Ovary (tissue), 3 donors: ENCODE measurements at regions not wholly inside any gene's neighbourhood (a gene's known extent, or its start where the extent isn't known, plus 50 kb on each side); places are given as distances from the start of the nearest gene placed in this dataset.

Source experiments
- EP300 ChIP-seq: sonication (generic); formaldehyde crosslinking; IDR thresholded peaks from one replicate; pipeline ENCODE4 v1.6.1; 2017; ENCODE audit warnings: antibody characterized with exemption
- POLR2A ChIP-seq: fragments of 450-650 bp; IDR thresholded peaks from one replicate; pipeline ENCODE4 v1.6.1; 2017; ENCODE audit warnings: antibody characterized with exemption, mild to moderate bottlenecking, moderate library complexity
- TF ChIP-seq, protein P1 (sequence below), 3 donors: fragments of 450-650 bp in 2 of 3; fragments of 200-600 bp in 1 of 3; IDR thresholded peaks; one replicate each; pipeline versions ENCODE4 v1.5.1 to v1.8.0; 2016 to 2022; ENCODE audit warnings: antibody characterized with exemption in 3 of 3, mild to moderate bottlenecking in 1 of 3
- donor health status: DM: no; HTN: no; CAD: no.

DNA sequence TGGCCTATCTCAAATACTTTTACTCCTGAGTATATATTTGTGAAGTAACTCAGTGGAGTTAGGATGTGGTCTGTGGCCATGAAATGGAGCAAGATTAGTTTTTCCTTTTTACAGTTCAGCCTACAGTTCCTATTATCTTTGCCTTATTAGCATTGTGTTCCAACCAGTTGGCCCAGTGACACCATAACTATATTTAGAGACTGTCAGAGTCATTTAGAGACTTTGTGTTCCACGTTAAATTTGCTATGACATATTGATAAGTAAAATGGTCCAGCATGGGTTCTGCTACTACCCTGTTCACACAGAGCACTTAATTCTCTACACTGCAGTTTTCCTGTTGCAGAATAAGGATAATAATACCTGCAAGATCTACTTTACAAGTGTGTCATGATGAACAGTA is 68.3 kb upstream of the RAB11FIP2 start:
- TF ChIP-seq EP300 (no peak), POLR2A (no peak)
- TF ChIP-seq, protein P1, sequence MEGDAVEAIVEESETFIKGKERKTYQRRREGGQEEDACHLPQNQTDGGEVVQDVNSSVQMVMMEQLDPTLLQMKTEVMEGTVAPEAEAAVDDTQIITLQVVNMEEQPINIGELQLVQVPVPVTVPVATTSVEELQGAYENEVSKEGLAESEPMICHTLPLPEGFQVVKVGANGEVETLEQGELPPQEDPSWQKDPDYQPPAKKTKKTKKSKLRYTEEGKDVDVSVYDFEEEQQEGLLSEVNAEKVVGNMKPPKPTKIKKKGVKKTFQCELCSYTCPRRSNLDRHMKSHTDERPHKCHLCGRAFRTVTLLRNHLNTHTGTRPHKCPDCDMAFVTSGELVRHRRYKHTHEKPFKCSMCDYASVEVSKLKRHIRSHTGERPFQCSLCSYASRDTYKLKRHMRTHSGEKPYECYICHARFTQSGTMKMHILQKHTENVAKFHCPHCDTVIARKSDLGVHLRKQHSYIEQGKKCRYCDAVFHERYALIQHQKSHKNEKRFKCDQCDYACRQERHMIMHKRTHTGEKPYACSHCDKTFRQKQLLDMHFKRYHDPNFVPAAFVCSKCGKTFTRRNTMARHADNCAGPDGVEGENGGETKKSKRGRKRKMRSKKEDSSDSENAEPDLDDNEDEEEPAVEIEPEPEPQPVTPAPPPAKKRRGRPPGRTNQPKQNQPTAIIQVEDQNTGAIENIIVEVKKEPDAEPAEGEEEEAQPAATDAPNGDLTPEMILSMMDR (IDR thresholded peaks at IDR 0.05): no peak
